SK-N-MC (cell line): ENCODE measurements at regions not wholly inside any gene's neighbourhood (a gene's known extent, or its start where the extent isn't known, plus 50 kb on each side); places are given as distances from the start of the nearest gene placed in this dataset.

Experiments
- EZH2 ChIP-seq: fragments of 200-600 bp; sonication (generic); IDR thresholded peaks from one replicate; pipeline ENCODE4 v1.6.1; 2017; ENCODE audit warnings: antibody characterized with exemption
- FOXP2 ChIP-seq: optimal IDR thresholded peaks from 2 replicates; pipeline ENCODE3; 2011; ENCODE audit warnings: mild to moderate bottlenecking, moderate library complexity; ENCODE audit not compliant: insufficient read depth; ENCODE audit errors: extremely low read length, control extremely low read depth
- POLR2AphosphoS5 ChIP-seq: IDR thresholded peaks from 2 replicates; pipeline ENCODE4 v1.6.1; 2012; ENCODE audit warnings: mild to moderate bottlenecking, low read depth, low read length, borderline replicate concordance

DNA sequence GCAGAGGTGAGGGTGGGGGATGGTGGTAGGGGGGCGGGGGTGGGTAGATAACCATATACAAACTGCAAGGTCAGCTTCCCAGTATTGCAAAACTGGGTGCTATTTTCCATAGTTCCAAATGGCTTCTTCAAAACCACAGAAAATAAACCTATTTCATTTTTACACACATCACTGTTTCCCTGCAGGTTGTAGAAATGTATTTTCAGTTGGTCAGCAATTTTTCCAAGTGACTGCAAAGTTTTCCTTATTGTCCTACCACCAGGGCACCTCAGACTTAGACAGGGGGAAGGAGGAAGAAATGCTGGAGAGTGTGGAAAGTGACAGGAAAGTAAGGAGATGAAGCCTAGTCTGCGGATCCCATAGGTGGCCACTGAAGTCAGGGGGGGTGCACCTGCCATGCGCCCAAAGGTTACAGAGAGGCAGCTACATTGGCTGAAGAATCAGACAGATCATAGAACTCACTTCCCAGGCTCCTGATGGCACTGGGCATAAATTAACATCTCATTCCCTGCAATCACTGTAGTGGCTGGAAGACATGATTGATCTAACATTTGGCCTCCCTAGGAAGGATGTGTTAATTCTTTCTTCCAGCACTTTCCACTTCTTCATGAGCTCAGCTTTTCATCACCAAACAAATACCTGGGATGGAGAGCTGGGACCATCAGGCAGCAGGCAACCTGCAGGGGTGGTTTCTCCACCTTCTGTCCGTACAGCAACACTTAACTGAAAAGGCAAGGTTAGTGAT, 402.0 kb downstream of the HNRNPD start:
- TF ChIP-seq EZH2, result no peak
- no peak for TF ChIP-seq POLR2AphosphoS5
- no peak for TF ChIP-seq FOXP2
